NCI-H1694 treated with DMSO at 0.1 percent for 48 hours (cell line): ENCODE measurements at regions not wholly inside any gene's neighbourhood (a gene's known extent, or its start where the extent isn't known, plus 50 kb on each side); places are given as distances from the start of the nearest gene placed in this dataset.

Experiments
- DNase-seq: peaks from one replicate; lab custom pipeline; 2025; lab: John Stamatoyannopoulos, UW

DNA sequence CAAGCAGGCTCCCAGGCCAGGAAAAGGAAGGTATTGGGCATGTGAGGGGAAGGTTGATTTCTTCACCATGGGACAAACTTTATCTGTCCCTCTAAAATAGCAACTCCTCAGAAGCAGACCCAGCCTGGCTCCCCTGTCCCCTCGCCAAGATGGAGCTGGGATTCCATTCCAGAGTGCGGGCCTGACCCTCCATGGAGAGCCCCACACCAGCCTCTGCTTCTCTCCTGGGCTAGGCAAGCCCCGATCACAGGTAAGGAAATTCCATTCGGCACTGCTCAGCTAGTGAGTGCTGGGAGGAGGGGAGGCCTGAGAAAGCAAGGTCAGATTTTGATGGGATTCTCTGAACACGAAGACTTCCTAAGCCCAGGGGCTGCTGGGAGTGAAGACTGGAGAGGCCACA lies 98.4 kb downstream of the EFNB1 start:
- no peak for DNase-seq

DNA sequence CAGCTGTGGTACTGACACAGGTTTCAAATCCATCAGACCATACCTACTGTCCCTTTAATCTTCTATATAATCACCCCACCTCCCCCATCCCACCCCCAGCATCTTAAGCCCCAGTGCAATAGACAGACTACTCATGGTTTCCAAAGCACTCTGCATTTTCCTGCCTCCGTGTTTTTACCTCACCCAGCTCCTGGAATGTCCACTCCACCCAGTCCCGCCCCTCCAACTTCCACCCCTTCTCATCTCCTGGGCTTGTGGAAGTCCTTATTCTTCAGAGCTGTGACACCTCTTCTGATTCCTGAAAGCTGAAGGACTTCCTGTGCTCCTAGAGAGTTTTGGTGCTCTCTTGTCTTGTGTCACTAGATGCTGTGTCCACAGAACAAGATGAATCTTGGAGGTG lies 94.3 kb downstream of the EFNB1 start:
- no peak for DNase-seq

GRCh38 chrX:68922013-68922412 lies 93.2 kb downstream of the EFNB1 start:
- DNase-seq = no peak

- DNase-seq = no peak
Measured at GRCh38 chrX:68920561-68920960, 91.7 kb downstream of the EFNB1 start.

DNA sequence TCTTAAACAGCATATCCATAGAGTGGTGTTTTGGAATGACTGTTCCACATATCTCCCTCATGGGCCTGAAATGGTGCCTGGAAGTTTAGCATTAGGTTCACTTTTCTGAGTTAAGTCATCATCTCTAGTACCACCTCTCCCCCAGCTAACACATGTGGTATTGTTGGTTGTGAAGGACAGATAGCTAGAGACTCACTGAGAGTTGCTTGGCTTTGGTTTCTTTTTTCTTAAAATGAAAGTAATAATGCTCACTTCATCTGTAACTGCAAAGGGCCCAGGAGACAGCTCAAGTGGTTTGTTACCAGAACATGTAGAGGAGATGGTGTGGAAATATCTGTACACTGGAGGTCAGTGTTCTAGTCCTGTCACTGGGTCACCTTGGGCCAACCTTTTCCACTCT lies 90.9 kb downstream of the EFNB1 start:
- DNase-seq = no peak

DNA sequence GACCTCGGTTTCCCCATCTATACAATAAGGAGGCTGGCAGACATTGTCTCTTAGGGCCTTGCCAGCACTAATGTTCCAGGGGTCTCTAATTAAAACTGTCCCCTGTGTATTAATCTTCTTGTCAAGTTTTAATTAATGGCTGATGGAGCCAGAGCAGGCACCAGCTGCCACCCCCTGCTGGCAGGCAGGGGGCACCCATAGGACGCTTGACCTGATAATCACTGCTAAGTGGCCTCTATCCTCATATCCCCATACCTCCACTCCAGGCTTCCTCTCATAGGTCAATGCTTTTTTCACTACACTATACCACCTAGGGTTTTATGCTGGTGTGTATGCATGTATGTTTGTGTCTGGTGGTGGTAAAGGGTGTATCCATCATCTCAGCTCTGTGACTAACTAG lies 89.4 kb downstream of the EFNB1 start:
- no peak for DNase-seq

GRCh38 chrX:68917799-68918198 lies 89.0 kb downstream of the EFNB1 start:
- DNase-seq = no peak

GRCh38 chrX:68916891-68917290 lies 88.1 kb downstream of the EFNB1 start:
- no peak for DNase-seq

DNA sequence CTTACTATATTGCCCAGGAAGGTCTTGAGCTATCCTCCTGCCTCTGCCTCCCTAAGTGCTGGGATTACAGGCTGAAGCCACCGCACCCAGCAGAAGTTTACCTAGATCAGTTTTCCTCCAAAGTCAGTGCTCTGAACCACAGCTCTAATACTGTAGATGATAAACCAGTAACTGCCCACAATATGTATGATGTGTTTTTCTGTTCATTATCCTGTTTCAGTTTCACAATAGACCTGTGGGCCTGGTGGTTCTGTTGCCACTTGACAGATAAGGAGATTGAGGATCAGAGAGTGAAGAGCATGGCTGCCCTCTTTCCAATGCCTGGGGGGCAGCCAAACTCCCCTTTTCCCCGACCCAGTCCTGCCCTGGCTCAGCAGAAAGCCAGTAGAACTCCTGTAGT lies 87.0 kb downstream of the EFNB1 start:
- no peak for DNase-seq

DNA sequence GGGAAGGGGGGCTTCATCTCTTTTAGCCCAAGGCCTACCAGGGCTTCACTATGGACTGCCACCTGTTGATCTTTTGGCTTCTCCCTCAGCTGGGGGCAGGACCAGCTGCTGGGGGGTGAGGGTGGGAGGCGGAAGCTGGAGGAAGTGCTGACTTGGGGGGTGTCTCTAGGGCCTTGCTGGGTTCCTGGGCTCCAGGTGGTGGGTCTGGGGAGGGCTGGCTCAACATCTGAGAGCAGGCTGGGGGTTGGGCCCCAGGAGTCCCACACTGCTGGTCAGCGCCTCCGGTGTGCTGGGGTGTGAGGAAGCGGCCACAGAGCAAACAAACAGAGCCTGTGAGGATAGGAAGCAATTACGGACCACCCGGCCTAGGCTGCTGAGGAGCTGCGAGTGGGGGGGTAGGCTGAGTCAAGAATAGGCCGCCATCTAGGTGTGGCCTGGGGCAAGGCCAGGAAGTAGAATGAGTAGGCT lies 85.7 kb downstream of the EFNB1 start:
- no peak for DNase-seq

- DNase-seq = no peak
Measured at GRCh38 chrX:68913249-68913547, 84.4 kb downstream of the EFNB1 start.

GRCh38 chrX:68912113-68912512 lies 83.3 kb downstream of the EFNB1 start:
- no peak for DNase-seq

DNA sequence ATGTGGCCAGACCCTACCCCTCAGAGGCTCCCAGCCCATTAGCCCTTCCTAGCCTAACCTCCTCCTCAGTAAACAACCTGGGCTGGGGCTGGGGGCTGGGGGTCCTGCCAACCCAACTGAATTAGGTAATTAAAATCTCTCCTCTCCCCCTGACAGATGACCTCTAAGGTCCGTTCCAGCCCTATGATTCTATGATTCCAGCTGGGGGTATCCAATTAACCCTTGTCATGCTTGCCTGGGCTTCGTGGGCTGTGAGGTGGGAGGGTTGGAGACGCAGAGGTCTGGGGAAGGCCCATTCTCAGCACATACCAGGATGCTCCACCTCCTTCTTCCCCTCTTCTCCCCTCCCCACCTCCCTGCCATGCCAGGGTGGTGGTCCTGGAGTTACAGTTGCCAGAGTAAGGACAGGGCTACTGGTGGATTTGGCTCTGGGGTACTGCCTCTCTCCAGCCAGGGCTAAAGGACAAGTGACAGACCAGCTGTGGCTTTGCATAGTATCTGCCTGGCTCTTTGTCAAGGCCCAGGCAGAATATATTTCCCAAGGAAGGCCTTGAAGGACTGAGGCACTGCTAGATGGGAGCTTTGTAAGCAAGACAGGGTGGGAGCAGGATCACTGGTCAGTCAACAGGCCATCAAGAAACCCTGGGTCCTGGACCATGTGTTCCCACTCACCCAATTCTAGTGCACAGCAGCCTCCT lies 82.1 kb downstream of the EFNB1 start:
- DNase-seq = no peak

GRCh38 chrX:68909945-68910344 lies 81.1 kb downstream of the EFNB1 start:
- DNase-seq = no peak

DNA sequence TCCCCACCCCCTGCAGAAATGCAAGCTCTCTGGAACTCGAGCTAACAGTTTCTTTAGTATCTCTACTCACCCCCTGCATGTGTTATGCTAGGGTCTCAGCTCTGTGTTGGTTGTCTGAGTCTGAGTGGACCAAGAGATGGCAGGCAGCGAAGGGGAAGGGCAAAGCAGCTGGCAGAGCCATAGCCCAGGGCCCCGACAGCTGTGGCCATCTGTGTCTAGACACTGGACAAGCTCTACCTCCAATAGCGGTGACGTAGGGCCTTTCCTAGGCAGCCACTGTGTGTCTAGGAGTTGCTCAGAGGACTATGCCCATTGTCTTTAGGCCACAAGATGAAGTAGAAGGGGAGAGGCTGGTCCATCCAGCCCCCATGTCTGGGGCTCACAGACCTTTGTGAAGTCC lies 79.2 kb downstream of the EFNB1 start:
- DNase-seq = no peak

- DNase-seq = no peak
Measured at GRCh38 chrX:68902706-68903504, 74.1 kb downstream of the EFNB1 start.

DNA sequence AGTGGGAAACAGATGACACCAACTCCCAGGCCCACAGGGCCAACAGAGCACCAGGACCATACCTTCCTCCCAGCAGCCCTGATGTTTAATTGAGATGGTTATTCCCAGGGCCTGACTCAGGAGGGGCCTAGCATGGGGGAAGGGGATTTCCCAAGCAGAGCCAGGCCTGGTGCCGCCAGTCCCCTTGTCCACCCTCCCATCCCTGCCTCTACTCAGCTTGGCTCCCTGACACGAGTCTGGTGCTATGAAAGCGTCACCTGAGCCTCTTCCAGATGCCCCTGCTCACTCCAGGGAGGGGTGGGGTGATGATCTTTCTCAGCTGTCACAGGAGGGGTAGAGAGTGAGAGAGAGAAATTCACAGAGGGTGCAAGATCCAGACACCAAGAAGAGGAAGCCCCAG lies 72.7 kb downstream of the EFNB1 start:
- no peak for DNase-seq

DNA sequence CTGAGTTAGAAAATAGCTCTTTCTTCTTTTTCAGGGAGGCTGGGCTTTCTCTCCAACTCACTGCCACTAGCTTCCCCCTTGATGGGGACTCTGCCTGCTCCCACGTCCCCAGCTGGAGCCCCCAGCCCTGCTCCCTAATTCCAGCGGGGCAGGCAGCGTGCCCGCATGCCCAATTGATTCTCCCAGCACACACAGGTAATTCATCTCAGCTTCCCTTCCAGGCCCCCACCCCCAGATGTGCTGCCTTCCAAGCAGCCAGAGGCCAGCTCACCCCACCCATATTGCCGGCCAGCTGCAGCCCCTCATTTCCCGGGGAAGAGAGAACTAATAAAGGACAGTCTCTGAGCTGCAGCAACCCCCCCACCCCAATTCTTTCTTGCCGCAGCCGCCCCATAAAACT lies 69.8 kb downstream of the EFNB1 start:
- DNase-seq = no peak

- no peak for DNase-seq
Measured at GRCh38 chrX:68897118-68897945, 68.5 kb downstream of the EFNB1 start.

DNA sequence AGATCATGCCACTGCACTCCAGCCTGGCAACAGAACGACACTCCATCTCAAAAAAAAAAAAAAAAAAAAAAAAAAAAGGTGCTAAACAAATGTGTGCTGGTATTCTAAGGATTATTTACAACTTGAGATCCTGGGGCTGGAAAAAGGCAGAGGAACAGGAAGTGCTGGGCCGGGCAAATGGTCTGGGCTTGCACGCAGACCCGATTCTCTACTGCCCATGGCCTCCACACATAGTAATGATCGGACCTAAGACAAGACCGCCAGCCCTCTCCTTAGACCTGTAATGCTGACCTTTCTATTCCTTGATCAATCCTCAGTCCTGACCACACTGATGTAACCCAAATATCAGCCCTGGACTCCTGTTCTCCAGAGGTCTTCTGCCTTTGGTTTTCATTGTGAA lies 67.8 kb downstream of the EFNB1 start:
- DNase-seq = no peak

GRCh38 chrX:68895778-68896177 lies 67.0 kb downstream of the EFNB1 start:
- DNase-seq = no peak

GRCh38 chrX:68895341-68895755 lies 66.5 kb downstream of the EFNB1 start:
- no peak for DNase-seq
